ENCODE measurements at regions not wholly inside any gene's neighbourhood (a gene's known extent, or its start where the extent isn't known, plus 50 kb on each side); places are given as distances from the start of the nearest gene placed in this dataset.
A peak's percentile ranks its signal among the peaks of the same experiment; 100 is the strongest.

- DNase-seq (ENCODE audit: low read depth), result no peak
These were observed 57.9 kb upstream of the SLC5A9 start for GRCh38 chr1:48164571-48164970.

- DNase-seq (ENCODE audit: low read depth), result no peak
These were observed 61.9 kb upstream of the SLC5A9 start for GRCh38 chr1:48160486-48161132.

GRCh38 chr1:48139275-48139674 is 83.2 kb upstream of the SLC5A9 start:
- no peak for DNase-seq (ENCODE audit: low read depth)

- no peak for DNase-seq (ENCODE audit: low read depth)
These were observed 94.5 kb upstream of the SLC5A9 start for GRCh38 chr1:48127735-48128685.

GRCh38 chr1:48123647-48124046 is 98.9 kb upstream of the SLC5A9 start:
- DNase-seq (ENCODE audit: low read depth), result no peak

- DNase-seq (ENCODE audit: low read depth), result no peak
These were observed 100.6 kb upstream of the SLC5A9 start for GRCh38 chr1:48121955-48122354.

GRCh38 chr1:48120621-48121020 is 101.9 kb upstream of the SLC5A9 start:
- no peak for DNase-seq (ENCODE audit: low read depth)

GRCh38 chr1:48115835-48116234 is 106.7 kb upstream of the SLC5A9 start:
- no peak for DNase-seq (ENCODE audit: low read depth)

- DNase-seq (ENCODE audit: low read depth), result no peak
These were observed 107.7 kb upstream of the SLC5A9 start for GRCh38 chr1:48114596-48115382.

GRCh38 chr1:48109390-48110013 is 112.3 kb upstream of the TRABD2B start:
- peak; percentile 31 for DNase-seq (ENCODE audit: low read depth)

- DNase-seq (ENCODE audit: low read depth), result no peak
These were observed 110.3 kb upstream of the TRABD2B start for GRCh38 chr1:48107516-48107915.

GRCh38 chr1:48106049-48106448 is 108.9 kb upstream of the TRABD2B start:
- DNase-seq (ENCODE audit: low read depth), result no peak

GRCh38 chr1:48105165-48105564 is 108.0 kb upstream of the TRABD2B start:
- DNase-seq (ENCODE audit: low read depth), result no peak

GRCh38 chr1:48103495-48103894 is 106.3 kb upstream of the TRABD2B start:
- no peak for DNase-seq (ENCODE audit: low read depth)

- no peak for DNase-seq (ENCODE audit: low read depth)
These were observed 105.6 kb upstream of the TRABD2B start for GRCh38 chr1:48102766-48103165.

- no peak for DNase-seq (ENCODE audit: low read depth)
These were observed 102.0 kb upstream of the TRABD2B start for GRCh38 chr1:48099072-48099773.

GRCh38 chr1:48093696-48094528 is 96.7 kb upstream of the TRABD2B start:
- peak; percentile 4 for DNase-seq (ENCODE audit: low read depth)

GRCh38 chr1:48093147-48093546 is 96.0 kb upstream of the TRABD2B start:
- DNase-seq (ENCODE audit: low read depth), result no peak

- DNase-seq (ENCODE audit: low read depth), result no peak
These were observed 95.2 kb upstream of the TRABD2B start for GRCh38 chr1:48092401-48092800.

- no peak for DNase-seq (ENCODE audit: low read depth)
These were observed 92.2 kb upstream of the TRABD2B start for GRCh38 chr1:48089356-48089891.
